ENCODE measurements at regions not wholly inside any gene's neighbourhood (a gene's known extent, or its start where the extent isn't known, plus 50 kb on each side); places are given as distances from the start of the nearest gene placed in this dataset.

GRCh38 chr4:42205541-42205940 is 53.1 kb upstream of the BEND4 start:
- intact Hi-C loops (cut with micrococcal nuclease), result no loop called here
- no peak for TF ChIP-seq CTCF (IDR thresholded peaks at IDR 0.05)

GRCh38 chr4:42216664-42217063 is 64.2 kb upstream of the BEND4 start:
- ChIA-PET POLR2A (no interaction called here), CTCF (no interaction called here)
- H3K36me3 Mint-ChIP-seq (ENCODE audit: low read depth), result no peaks in the 10 kb centered on the region
- H3K27me3 Mint-ChIP-seq, result no peaks in the 10 kb centered on the region
- no peaks in the 10 kb centered on the region for H3K4me1 Mint-ChIP-seq
- no peak for TF ChIP-seq CTCF (IDR thresholded peaks at IDR 0.05)
- DNase-seq, result no peak
- no peak overlapping the region for H3K4me3 Mint-ChIP-seq
- H3K9me3 Mint-ChIP-seq, result no peaks in the 10 kb centered on the region
- no peak for ATAC-seq (ENCODE audit: low read depth)
- H3K27ac Mint-ChIP-seq, result no peak overlapping the region
- intact Hi-C loops (cut with micrococcal nuclease), result no loop called here

More at GRCh38 chr4:42205541-42205940, 53.1 kb upstream of the BEND4 start:
- CTCF ChIA-PET, result no interaction called here
- no peak overlapping the region for H3K4me3 Mint-ChIP-seq
- no peaks in the 10 kb centered on the region for H3K36me3 Mint-ChIP-seq (ENCODE audit: low read depth)
- POLR2A ChIA-PET, result no interaction called here
- no peaks in the 10 kb centered on the region for H3K27me3 Mint-ChIP-seq
- ATAC-seq (ENCODE audit: low read depth), result no peak
- no peak for DNase-seq
- H3K27ac Mint-ChIP-seq, result no peak overlapping the region
- no peaks in the 10 kb centered on the region for H3K9me3 Mint-ChIP-seq
- no peaks in the 10 kb centered on the region for H3K4me1 Mint-ChIP-seq

- H3K9me3 Mint-ChIP-seq, result no peaks in the 10 kb centered on the region
- ChIA-PET POLR2A (no interaction called here), CTCF (no interaction called here)
- no peaks in the 10 kb centered on the region for H3K27me3 Mint-ChIP-seq
- ATAC-seq (ENCODE audit: low read depth), result no peak
- H3K4me1 Mint-ChIP-seq, result no peaks in the 10 kb centered on the region
- no peak overlapping the region for H3K27ac Mint-ChIP-seq
- DNase-seq, result no peak
- no peak overlapping the region for H3K4me3 Mint-ChIP-seq
- H3K36me3 Mint-ChIP-seq (ENCODE audit: low read depth), result no peaks in the 10 kb centered on the region
- intact Hi-C loops (cut with micrococcal nuclease), result no loop called here
- TF ChIP-seq CTCF (IDR thresholded peaks at IDR 0.05), result no peak
Observed at GRCh38 chr4:42225286-42225685, 72.8 kb upstream of the BEND4 start.

- POLR2A ChIA-PET, result no interaction called here
- Mint-ChIP-seq H3K4me1 (no peaks in the 10 kb centered on the region), H3K27me3 (no peaks in the 10 kb centered on the region), H3K9me3 (no peaks in the 10 kb centered on the region), H3K4me3 (no peak overlapping the region), H3K27ac (no peak overlapping the region), H3K36me3 (ENCODE audit: low read depth) (no peaks in the 10 kb centered on the region)
- TF ChIP-seq CTCF (IDR thresholded peaks at IDR 0.05), result no peak
- no peak for DNase-seq
- CTCF ChIA-PET, result no interaction called here
- no peak for ATAC-seq (ENCODE audit: low read depth)
- intact Hi-C loops (cut with micrococcal nuclease), result no loop called here
Observed at GRCh38 chr4:42234817-42235216, 82.4 kb upstream of the BEND4 start.

GRCh38 chr4:42235304-42236021 is 83.0 kb upstream of the BEND4 start:
- Mint-ChIP-seq H3K4me3 (no peak overlapping the region), H3K9me3 (no peaks in the 10 kb centered on the region), H3K36me3 (ENCODE audit: low read depth) (no peaks in the 10 kb centered on the region), H3K27me3 (no peaks in the 10 kb centered on the region), H3K27ac (no peak overlapping the region), H3K4me1 (no peaks in the 10 kb centered on the region)
- CTCF ChIA-PET, result no interaction called here
- POLR2A ChIA-PET, result no interaction called here
- DNase-seq (no peak), ATAC-seq (ENCODE audit: low read depth) (no peak)
- intact Hi-C loops (cut with micrococcal nuclease), result no loop called here
- no peak for TF ChIP-seq CTCF (IDR thresholded peaks at IDR 0.05)
